Gastroesophageal sphincter (tissue), 3 donors: ENCODE measurements at regions not wholly inside any gene's neighbourhood (a gene's known extent, or its start where the extent isn't known, plus 50 kb on each side); places are given as distances from the start of the nearest gene placed in this dataset.

Experiments used
- EP300 ChIP-seq: sonication (generic); formaldehyde crosslinking; IDR thresholded peaks from one replicate; pipeline ENCODE4 v1.6.1; 2017; ENCODE audit warnings: antibody characterized with exemption, mild to moderate bottlenecking
- TF ChIP-seq, protein P1 (sequence below), 4 experiments: fragments of 200-600 bp in 2 of 4; fragments of 450-650 bp in 2 of 4; sonication (generic) in 1 of 4; IDR thresholded peaks; one replicate each; pipeline ENCODE4 v1.5.1; 2017 to 2019; ENCODE audit warnings: antibody characterized with exemption in 4 of 4, mild to moderate bottlenecking in 2 of 4, moderate library complexity in 2 of 4

DNA sequence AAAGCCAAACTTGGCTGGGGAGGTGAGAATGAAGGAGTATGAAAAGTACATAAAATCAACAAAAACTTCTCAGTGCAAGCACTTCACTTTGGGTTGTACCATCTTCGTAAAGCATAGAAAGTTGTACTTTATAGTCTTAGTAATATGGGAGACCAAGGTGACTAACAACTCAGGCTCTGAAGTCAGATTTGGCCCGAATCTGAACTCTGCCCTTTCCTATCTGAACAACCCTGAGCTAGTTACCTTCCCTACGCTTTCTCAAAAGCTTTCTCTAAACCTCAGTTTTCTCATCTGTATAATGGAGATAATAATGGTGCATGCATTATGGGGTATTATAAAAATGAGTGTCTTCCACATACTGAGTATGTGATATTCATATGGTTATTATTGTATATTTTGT is 285.4 kb upstream of the UMPS start:
- TF ChIP-seq EP300 = no peak
- TF ChIP-seq, protein P1, sequence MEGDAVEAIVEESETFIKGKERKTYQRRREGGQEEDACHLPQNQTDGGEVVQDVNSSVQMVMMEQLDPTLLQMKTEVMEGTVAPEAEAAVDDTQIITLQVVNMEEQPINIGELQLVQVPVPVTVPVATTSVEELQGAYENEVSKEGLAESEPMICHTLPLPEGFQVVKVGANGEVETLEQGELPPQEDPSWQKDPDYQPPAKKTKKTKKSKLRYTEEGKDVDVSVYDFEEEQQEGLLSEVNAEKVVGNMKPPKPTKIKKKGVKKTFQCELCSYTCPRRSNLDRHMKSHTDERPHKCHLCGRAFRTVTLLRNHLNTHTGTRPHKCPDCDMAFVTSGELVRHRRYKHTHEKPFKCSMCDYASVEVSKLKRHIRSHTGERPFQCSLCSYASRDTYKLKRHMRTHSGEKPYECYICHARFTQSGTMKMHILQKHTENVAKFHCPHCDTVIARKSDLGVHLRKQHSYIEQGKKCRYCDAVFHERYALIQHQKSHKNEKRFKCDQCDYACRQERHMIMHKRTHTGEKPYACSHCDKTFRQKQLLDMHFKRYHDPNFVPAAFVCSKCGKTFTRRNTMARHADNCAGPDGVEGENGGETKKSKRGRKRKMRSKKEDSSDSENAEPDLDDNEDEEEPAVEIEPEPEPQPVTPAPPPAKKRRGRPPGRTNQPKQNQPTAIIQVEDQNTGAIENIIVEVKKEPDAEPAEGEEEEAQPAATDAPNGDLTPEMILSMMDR (IDR thresholded peaks at IDR 0.05) = no peak
